K562 (cell line): ENCODE measurements at regions not wholly inside any gene's neighbourhood (a gene's known extent, or its start where the extent isn't known, plus 50 kb on each side); places are given as distances from the start of the nearest gene placed in this dataset.
A peak's percentile ranks its signal among the peaks of the same experiment; 100 is the strongest.

Experiments used
- ATAC-seq: fragments of 200-7000 bp; cut with Tn5 transposase; 3 replicates; pipeline ENCODE4 v1.9.1; 2020; ENCODE audit warnings: moderate library complexity
- BruUV-seq: library from RNA; stranded (reverse); fragments of 400-500 nt; replicated peaks from 2 replicates; lab custom pipeline; 2021; lab: Mats Ljungman, UMichigan
- CTCF ChIA-PET: fragments of 300-600 bp; formaldehyde crosslinking; extraction: SDS; loops from one replicate; lab custom pipeline; 2021; ENCODE audit warnings: low intra/inter-chr PET ratio; lab: Yijun Ruan, JAX
- POLR2A ChIA-PET: fragments of 300-600, 350-650 bp; sonication (Branson Sonifier 250); formaldehyde crosslinking; extraction: SDS; loops from one replicate; lab custom pipeline; 2021; ENCODE audit warnings: antibody characterized with exemption, inconsistent platforms; lab: Yijun Ruan, JAX
- DNase-seq, 4 experiments: peaks; one replicate each; pipeline versions ENCODE4 v3.0.0 to v3.0.0-alpha.2; 2011 to 2018; ENCODE audit warnings: low spot score in 3 of 4, mixed read lengths in 3 of 4; ENCODE audit errors: extremely low read depth in 1 of 4
- FAIRE-seq: peaks from 2 replicates; lab custom pipeline; 2011; peaks lifted over from hg19 to GRCh38; lab: Jason Lieb, UNC
- H2AFZ ChIP-seq: 2 replicates; pipeline ENCODE4 v1.6.0; 2011; ENCODE audit warnings: low read depth, low read length, control low read depth, inconsistent platforms
- H3K27ac ChIP-seq: fragments of 200-600 bp; 3 replicates; pipeline ENCODE4 v1.8.0; 2011; ENCODE audit warnings: low read depth, mild to moderate bottlenecking, control low read depth, inconsistent platforms, low read length, moderate library complexity, mixed read lengths; ENCODE audit errors: extremely low read depth
- H3K27me3 ChIP-seq, 2 experiments: fragments of 300-600 bp in 1 of 2; 2 replicates in 1 of 2; 3 replicates in 1 of 2; pipeline versions ENCODE4 v1.6.0 to v1.8.0; 2011; ENCODE audit warnings: inconsistent platforms in 2 of 2, low read length in 2 of 2, mild to moderate bottlenecking in 1 of 2, mixed read lengths in 1 of 2, moderate library complexity in 1 of 2; ENCODE audit not compliant: control insufficient read depth in 2 of 2, insufficient read depth in 2 of 2
- H3K36me3 ChIP-seq: fragments of 300-600 bp; 3 replicates; pipeline ENCODE4 v1.8.0; 2011; ENCODE audit warnings: mild to moderate bottlenecking, low read length, inconsistent platforms; ENCODE audit not compliant: control insufficient read depth, insufficient read depth
- H3K4me1 ChIP-seq, 2 experiments: fragments of 200-600 bp in 1 of 2; replicated peaks in 1 of 2; 2 replicates in 1 of 2; 3 replicates in 1 of 2; pipeline versions ENCODE4 v1.5.1 to v1.8.0; 2011; ENCODE audit warnings: inconsistent platforms in 2 of 2, low read length in 2 of 2, mild to moderate bottlenecking in 1 of 2, mixed read lengths in 1 of 2, moderate library complexity in 1 of 2; ENCODE audit not compliant: control insufficient read depth in 2 of 2, insufficient read depth in 2 of 2
- H3K4me2 ChIP-seq: 2 replicates; pipeline ENCODE4 v1.6.1; 2011; ENCODE audit warnings: low read length, control low read depth, inconsistent platforms, mixed read lengths; ENCODE audit not compliant: insufficient read depth
- H3K4me3 ChIP-seq: fragments of 200-600 bp; sonication (generic), shearing (Covaris generic); 2 replicates; pipeline ENCODE4 v1.5.1; 2016; ENCODE audit warnings: control low read depth, inconsistent platforms
- H3K79me2 ChIP-seq: fragments of 200-600 bp; 3 replicates; pipeline ENCODE4 v1.8.0; 2011; ENCODE audit warnings: low read length, inconsistent platforms; ENCODE audit not compliant: control insufficient read depth, insufficient read depth
- H3K9ac ChIP-seq, 2 experiments: 2 replicates each; pipeline versions ENCODE4 v1.6.0 to v1.6.1; 2011; ENCODE audit warnings: low read depth in 2 of 2, low read length in 2 of 2, control low read depth in 1 of 2, inconsistent platforms in 1 of 2, mild to moderate bottlenecking in 1 of 2, mixed read lengths in 1 of 2; ENCODE audit not compliant: insufficient read depth in 1 of 2
- H3K9me1 ChIP-seq: one replicate; pipeline ENCODE4 v1.6.0; 2011; ENCODE audit warnings: inconsistent platforms, mild to moderate bottlenecking, low read length, moderate library complexity; ENCODE audit not compliant: control insufficient read depth, insufficient read depth
- H3K9me3 ChIP-seq: replicated peaks from 2 replicates; pipeline ENCODE4 v1.5.1; 2011; ENCODE audit warnings: low read depth, low read length, inconsistent platforms; ENCODE audit not compliant: control insufficient read depth, insufficient read depth
- H4K20me1 ChIP-seq: replicated peaks from 2 replicates; pipeline ENCODE4 v1.6.1; 2011; ENCODE audit warnings: low read length, inconsistent platforms, mixed read lengths; ENCODE audit not compliant: control insufficient read depth, insufficient read depth
- ARID1B ChIP-seq: fragments of 450-650 bp; IDR thresholded peaks from 2 replicates; pipeline ENCODE4 v1.6.1; 2016; ENCODE audit warnings: antibody characterized with exemption, mild to moderate bottlenecking, inconsistent platforms
- ATF1 ChIP-seq, 2 experiments: fragments of 450-650 bp in 1 of 2; IDR thresholded peaks; 2 replicates each; pipeline ENCODE4 v1.6.1; 2016; ENCODE audit warnings: missing compliant biosample characterization in 1 of 2, missing genetic modification characterization in 1 of 2
- BRCA1 ChIP-seq, 2 experiments: fragments of 450-650 bp in 1 of 2; sonication (generic) in 1 of 2; formaldehyde crosslinking in 1 of 2; IDR thresholded peaks; 2 replicates each; pipeline versions ENCODE4 v1.5.0 to v1.6.1; 2017 to 2020; ENCODE audit warnings: mild to moderate bottlenecking in 1 of 2, missing genetic modification reagents in 1 of 2
- DPF2 ChIP-seq: fragments of 450-650 bp; IDR thresholded peaks from 2 replicates; pipeline ENCODE4 v1.6.1; 2016
- KAT2B ChIP-seq: IDR thresholded peaks from one replicate; pipeline ENCODE4 v1.6.1; 2012; ENCODE audit warnings: low read depth, mild to moderate bottlenecking, control low read depth, inconsistent platforms, low read length, moderate library complexity
- L3MBTL2 ChIP-seq: fragments of 450-650 bp; IDR thresholded peaks from 2 replicates; pipeline ENCODE4 v1.6.1; 2016; ENCODE audit warnings: mild to moderate bottlenecking, moderate library complexity
- MAZ ChIP-seq, 2 experiments: fragments of 450-650 bp in 1 of 2; sonication (generic) in 1 of 2; formaldehyde crosslinking; IDR thresholded peaks in 1 of 2; conservative IDR thresholded peaks in 1 of 2; 2 replicates each; pipeline versions ENCODE4 v1.4.0 to v1.5.0; 2020; ENCODE audit warnings: mild to moderate bottlenecking in 1 of 2, missing genetic modification reagents in 1 of 2
- NBN ChIP-seq: fragments of 450-650 bp; IDR thresholded peaks from 2 replicates; pipeline ENCODE4 v1.6.1; 2016; ENCODE audit warnings: low read depth, mild to moderate bottlenecking
- RCOR1 ChIP-seq, 2 experiments: IDR thresholded peaks; 2 replicates each; pipeline ENCODE4 v1.6.1; 2012; ENCODE audit warnings: low read depth in 2 of 2, low read length in 2 of 2, borderline replicate concordance in 1 of 2, improper control_type of control experiment in 1 of 2
- RNF2 ChIP-seq: sonication (generic); IDR thresholded peaks from 2 replicates; pipeline ENCODE4 v1.6.1; 2016
- WGBS: fragments of 100-300 bp; shearing (Covaris generic); methylation state at CpG from one replicate; pipeline ENCODE4 v1.1.6; 2016; ENCODE audit warnings: low coverage, mixed read lengths; ENCODE audit not compliant: insufficient coverage; ENCODE audit errors: missing lambda C conversion rate; 5-methylcytosine and 5-hydroxymethylcytosine counted together
- in situ Hi-C: fragments of 300-500 bp; cut with MboI; formaldehyde crosslinking; loops from 4 replicates; pipeline ENCODE4 v1.15.0; 2018; ENCODE audit warnings: inconsistent platforms, mixed read lengths
- intact Hi-C: fragments of 100-400 bp; cut with micrococcal nuclease; formaldehyde crosslinking; loops from 2 replicates; pipeline ENCODE4 v1.14.2; 2022
- TF ChIP-seq, protein P1 (sequence below): IDR thresholded peaks from 3 replicates; pipeline ENCODE4 v1.6.1; 2011; ENCODE audit warnings: borderline replicate concordance, mild to moderate bottlenecking; ENCODE audit not compliant: insufficient read length, insufficient read depth
- TF ChIP-seq, protein P2 (sequence below): fragments of 250-450 bp; sonication (Bioruptor Pico); IDR thresholded peaks from 2 replicates; pipeline ENCODE4 v1.5.0; 2022; ENCODE audit warnings: mild to moderate bottlenecking
- TF ChIP-seq, protein P3 (sequence below): sonication (generic); formaldehyde crosslinking; IDR thresholded peaks from 2 replicates; pipeline ENCODE4 v1.8.1; 2023; ENCODE audit warnings: mild to moderate bottlenecking, missing genetic modification reagents
- TF ChIP-seq, protein P4 (sequence below): IDR thresholded peaks from 2 replicates; pipeline ENCODE4 v1.6.1; 2011; ENCODE audit warnings: borderline replicate concordance, low read depth, mild to moderate bottlenecking, moderate library complexity, low read length; ENCODE audit not compliant: insufficient read depth, poor library complexity, severe bottlenecking

DNA sequence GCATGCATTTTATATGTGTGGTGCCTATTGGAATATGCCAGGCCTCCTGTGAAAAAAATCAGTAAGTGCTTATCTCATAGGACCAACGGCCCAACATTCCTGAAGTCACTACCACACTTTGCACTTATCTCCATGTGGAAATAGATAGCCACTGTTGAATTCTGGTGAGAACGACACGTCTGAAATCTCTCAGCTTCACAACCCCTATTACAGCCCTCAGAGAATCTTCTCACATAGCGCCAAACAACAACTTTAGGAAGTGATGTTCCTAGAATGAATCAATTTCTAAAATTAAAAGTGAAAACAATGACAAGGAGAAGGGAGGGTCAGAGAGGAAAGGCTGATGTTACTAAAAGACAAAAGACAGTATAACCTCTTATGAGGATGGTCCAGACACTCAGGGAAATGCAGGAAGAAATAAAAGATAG, 270.8 kb upstream of the BTG1 start:
- Histone ChIP-seq H3K9ac (no peak overlapping the region), H3K4me2 (no peak overlapping the region), H3K4me3 (no peak overlapping the region), H3K27ac (no peak overlapping the region), H3K9me1 (no peaks in the 10 kb centered on the region), H3K36me3 (no peaks in the 10 kb centered on the region), H3K27me3 (no peaks in the 10 kb centered on the region), H3K4me1 (peaks cover 0 to 6% of the 10 kb centered on the region in 2 experiments; a peak in 1 of 5 replicates), H4K20me1 (no peaks in the 10 kb centered on the region), H3K79me2 (no peaks in the 10 kb centered on the region), H2AFZ (no peak overlapping the region), H3K9me3 (no peaks in the 10 kb centered on the region)
- CTCF ChIA-PET = no interaction called here
- FAIRE-seq (no peak), ATAC-seq (peak; percentile 52), DNase-seq (peak in 2 of 4 experiments; percentile 19 to 44)
- in situ Hi-C loops (no loop called here), intact Hi-C loops (no loop called here)
- POLR2A ChIA-PET = interaction anchor here (1.0 kb wide), 1 partner anchor 8 kb away, joined by 4 read pairs; no protein-coding TSS in a partner anchor
- 2% methylated on average over 4 of the region's 4 CpGs for WGBS
- BruUV-seq = no TSS peak
- TF ChIP-seq DPF2 = 0 out of 2 replicates have a peak, but pooled peaks have one; percentile 14
- TF ChIP-seq, protein P1, sequence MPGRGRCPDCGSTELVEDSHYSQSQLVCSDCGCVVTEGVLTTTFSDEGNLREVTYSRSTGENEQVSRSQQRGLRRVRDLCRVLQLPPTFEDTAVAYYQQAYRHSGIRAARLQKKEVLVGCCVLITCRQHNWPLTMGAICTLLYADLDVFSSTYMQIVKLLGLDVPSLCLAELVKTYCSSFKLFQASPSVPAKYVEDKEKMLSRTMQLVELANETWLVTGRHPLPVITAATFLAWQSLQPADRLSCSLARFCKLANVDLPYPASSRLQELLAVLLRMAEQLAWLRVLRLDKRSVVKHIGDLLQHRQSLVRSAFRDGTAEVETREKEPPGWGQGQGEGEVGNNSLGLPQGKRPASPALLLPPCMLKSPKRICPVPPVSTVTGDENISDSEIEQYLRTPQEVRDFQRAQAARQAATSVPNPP = no peak
- no peak for TF ChIP-seq KAT2B
- TF ChIP-seq, protein P2, sequence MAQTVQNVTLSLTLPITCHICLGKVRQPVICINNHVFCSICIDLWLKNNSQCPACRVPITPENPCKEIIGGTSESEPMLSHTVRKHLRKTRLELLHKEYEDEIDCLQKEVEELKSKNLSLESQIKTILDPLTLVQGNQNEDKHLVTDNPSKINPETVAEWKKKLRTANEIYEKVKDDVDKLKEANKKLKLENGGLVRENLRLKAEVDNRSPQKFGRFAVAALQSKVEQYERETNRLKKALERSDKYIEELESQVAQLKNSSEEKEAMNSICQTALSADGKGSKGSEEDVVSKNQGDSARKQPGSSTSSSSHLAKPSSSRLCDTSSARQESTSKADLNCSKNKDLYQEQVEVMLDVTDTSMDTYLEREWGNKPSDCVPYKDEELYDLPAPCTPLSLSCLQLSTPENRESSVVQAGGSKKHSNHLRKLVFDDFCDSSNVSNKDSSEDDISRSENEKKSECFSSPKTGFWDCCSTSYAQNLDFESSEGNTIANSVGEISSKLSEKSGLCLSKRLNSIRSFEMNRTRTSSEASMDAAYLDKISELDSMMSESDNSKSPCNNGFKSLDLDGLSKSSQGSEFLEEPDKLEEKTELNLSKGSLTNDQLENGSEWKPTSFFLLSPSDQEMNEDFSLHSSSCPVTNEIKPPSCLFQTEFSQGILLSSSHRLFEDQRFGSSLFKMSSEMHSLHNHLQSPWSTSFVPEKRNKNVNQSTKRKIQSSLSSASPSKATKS (CRISPR knock-in tag) = no peak
- TF ChIP-seq, protein P3, sequence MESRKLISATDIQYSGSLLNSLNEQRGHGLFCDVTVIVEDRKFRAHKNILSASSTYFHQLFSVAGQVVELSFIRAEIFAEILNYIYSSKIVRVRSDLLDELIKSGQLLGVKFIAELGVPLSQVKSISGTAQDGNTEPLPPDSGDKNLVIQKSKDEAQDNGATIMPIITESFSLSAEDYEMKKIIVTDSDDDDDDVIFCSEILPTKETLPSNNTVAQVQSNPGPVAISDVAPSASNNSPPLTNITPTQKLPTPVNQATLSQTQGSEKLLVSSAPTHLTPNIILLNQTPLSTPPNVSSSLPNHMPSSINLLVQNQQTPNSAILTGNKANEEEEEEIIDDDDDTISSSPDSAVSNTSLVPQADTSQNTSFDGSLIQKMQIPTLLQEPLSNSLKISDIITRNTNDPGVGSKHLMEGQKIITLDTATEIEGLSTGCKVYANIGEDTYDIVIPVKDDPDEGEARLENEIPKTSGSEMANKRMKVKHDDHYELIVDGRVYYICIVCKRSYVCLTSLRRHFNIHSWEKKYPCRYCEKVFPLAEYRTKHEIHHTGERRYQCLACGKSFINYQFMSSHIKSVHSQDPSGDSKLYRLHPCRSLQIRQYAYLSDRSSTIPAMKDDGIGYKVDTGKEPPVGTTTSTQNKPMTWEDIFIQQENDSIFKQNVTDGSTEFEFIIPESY = no peak
- TF ChIP-seq L3MBTL2 = peak; percentile 65
- no peak for TF ChIP-seq RNF2
- no peak for TF ChIP-seq BRCA1 (IDR thresholded peaks at IDR 0.05)
- TF ChIP-seq BRCA1 (CRISPR knock-in tag; IDR thresholded peaks at IDR 0.05) = no peak
- peak in 1 of 2 experiments; percentile 62; a peak in 2 of 4 replicates for TF ChIP-seq RCOR1 (IDR thresholded peaks at IDR 0.05; ENCODE audit: borderline replicate concordance in 1 of 2, low read depth in 2 of 2, low read length in 2 of 2)
- TF ChIP-seq ATF1 (CRISPR knock-in tag; IDR thresholded peaks at IDR 0.05) = no peak
- no peak for TF ChIP-seq ATF1 (tag; IDR thresholded peaks at IDR 0.05)
- no peak for TF ChIP-seq NBN
- TF ChIP-seq MAZ (CRISPR knock-in tag; conservative IDR thresholded peaks at IDR 0.05 in 1 of 2, IDR thresholded peaks at IDR 0.05 in 1 of 2) = no peak
- TF ChIP-seq, protein P4, sequence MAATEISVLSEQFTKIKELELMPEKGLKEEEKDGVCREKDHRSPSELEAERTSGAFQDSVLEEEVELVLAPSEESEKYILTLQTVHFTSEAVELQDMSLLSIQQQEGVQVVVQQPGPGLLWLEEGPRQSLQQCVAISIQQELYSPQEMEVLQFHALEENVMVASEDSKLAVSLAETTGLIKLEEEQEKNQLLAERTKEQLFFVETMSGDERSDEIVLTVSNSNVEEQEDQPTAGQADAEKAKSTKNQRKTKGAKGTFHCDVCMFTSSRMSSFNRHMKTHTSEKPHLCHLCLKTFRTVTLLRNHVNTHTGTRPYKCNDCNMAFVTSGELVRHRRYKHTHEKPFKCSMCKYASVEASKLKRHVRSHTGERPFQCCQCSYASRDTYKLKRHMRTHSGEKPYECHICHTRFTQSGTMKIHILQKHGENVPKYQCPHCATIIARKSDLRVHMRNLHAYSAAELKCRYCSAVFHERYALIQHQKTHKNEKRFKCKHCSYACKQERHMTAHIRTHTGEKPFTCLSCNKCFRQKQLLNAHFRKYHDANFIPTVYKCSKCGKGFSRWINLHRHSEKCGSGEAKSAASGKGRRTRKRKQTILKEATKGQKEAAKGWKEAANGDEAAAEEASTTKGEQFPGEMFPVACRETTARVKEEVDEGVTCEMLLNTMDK = no peak
- TF ChIP-seq ARID1B = peak; percentile 65
